OCI-LY3 (cell line): ENCODE measurements at regions not wholly inside any gene's neighbourhood (a gene's known extent, or its start where the extent isn't known, plus 50 kb on each side); places are given as distances from the start of the nearest gene placed in this dataset.
A peak's percentile ranks its signal among the peaks of the same experiment; 100 is the strongest.
"Not testable (repeated sequence)": the region's sequence is repeated elsewhere in the genome, so short reads cannot be mapped to it uniquely, and the experiment has no call there.

Experiments used
- H2AFZ ChIP-seq: fragments of 200-600, 300-600 bp; shearing (Covaris generic); 2 replicates; pipeline ENCODE4 v1.6.0; 2014; ENCODE audit warnings: antibody characterized with exemption, low read depth, low read length
- H3K27ac ChIP-seq: fragments of 200-600, 300-600 bp; sonication (generic); 2 replicates; pipeline ENCODE4 v1.5.1; 2014; ENCODE audit warnings: mild to moderate bottlenecking, low read length, moderate library complexity, mixed read lengths
- H3K27me3 ChIP-seq: fragments of 200-600, 300-600 bp; sonication (generic); 2 replicates; pipeline ENCODE4 v1.6.1; 2014; ENCODE audit warnings: low read depth, low read length, mixed read lengths
- H3K36me3 ChIP-seq: fragments of 200-600, 300-600 bp; sonication (generic); replicated peaks from 2 replicates; pipeline ENCODE3; 2014; ENCODE audit warnings: low read depth, low read length, mixed read lengths
- H3K4me1 ChIP-seq: fragments of 300-600, 200-600 bp; sonication (generic); 2 replicates; pipeline ENCODE4 v1.6.1; 2014; ENCODE audit warnings: low read length, mixed read lengths
- H3K4me2 ChIP-seq: fragments of 200-600, 300-600 bp; sonication (generic); 2 replicates; pipeline ENCODE4 v1.6.1; 2014; ENCODE audit warnings: low read length, mixed read lengths
- H3K4me3 ChIP-seq: fragments of 300-600, 200-600 bp; sonication (generic); 2 replicates; pipeline ENCODE4 v1.5.1; 2014; ENCODE audit warnings: antibody characterized with exemption, mild to moderate bottlenecking, low read length, moderate library complexity
- H3K79me2 ChIP-seq: fragments of 300-600, 200-600 bp; shearing (Covaris generic); 2 replicates; pipeline ENCODE4 v1.6.1; 2014; ENCODE audit warnings: mild to moderate bottlenecking, low read length, mixed read lengths
- H3K9ac ChIP-seq: fragments of 300-600, 200-600 bp; shearing (Covaris generic); 2 replicates; pipeline ENCODE4 v1.6.0; 2014; ENCODE audit warnings: mild to moderate bottlenecking, low read length, moderate library complexity
- H3K9me3 ChIP-seq: fragments of 200-600, 300-600 bp; shearing (Covaris generic); 2 replicates; pipeline ENCODE4 v1.6.1; 2014; ENCODE audit warnings: low read length, mixed read lengths; ENCODE audit not compliant: insufficient read depth
- H4K20me1 ChIP-seq: fragments of 200-600, 300-600 bp; sonication (generic); 2 replicates; pipeline ENCODE4 v1.6.1; 2016; ENCODE audit warnings: low read length, mixed read lengths; ENCODE audit not compliant: insufficient read depth
- EZH2phosphoT487 ChIP-seq: fragments of 200-600 bp; shearing (Covaris generic); IDR thresholded peaks from 2 replicates; pipeline ENCODE4 v1.6.1; 2018; ENCODE audit warnings: antibody characterized with exemption, mixed run types, low read depth
- TF ChIP-seq, protein P1 (sequence below): fragments of 200-600, 300-600 bp; sonication (generic); IDR thresholded peaks from 2 replicates; pipeline ENCODE4 v1.5.1; 2014; ENCODE audit warnings: antibody characterized with exemption, low read length, low read depth

GRCh38 chr15:34528055-34528754, 55.2 kb downstream of the GOLGA8B start:
- not testable (repeated sequence) for H3K27me3 ChIP-seq, H3K9me3 ChIP-seq, H4K20me1 ChIP-seq, H3K4me3 ChIP-seq, H2AFZ ChIP-seq, H3K4me1 ChIP-seq, H3K9ac ChIP-seq, H3K4me2 ChIP-seq, H3K36me3 ChIP-seq, H3K79me2 ChIP-seq, H3K27ac ChIP-seq

DNA sequence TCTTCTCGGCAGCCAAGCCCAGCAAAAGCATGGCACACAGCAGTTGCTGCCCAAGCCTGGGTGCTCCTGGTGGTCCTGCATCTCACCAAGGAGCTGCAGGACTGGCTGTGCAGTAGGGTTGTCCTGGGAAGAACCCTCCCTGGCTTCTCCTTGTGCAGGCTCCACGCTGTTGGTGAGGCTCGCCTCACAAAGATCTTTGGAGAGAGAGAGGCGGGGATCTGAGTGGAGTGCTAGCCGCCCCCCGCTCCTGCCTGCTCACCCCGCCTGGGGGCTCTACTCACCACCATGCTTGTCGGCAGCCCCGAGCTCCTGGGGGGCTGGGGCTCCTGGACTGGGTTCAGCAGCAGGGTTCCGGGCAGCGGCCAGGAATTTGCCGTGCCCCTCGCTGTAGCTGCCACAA, 55.8 kb downstream of the GOLGA8B start:
- not testable (repeated sequence) for H3K4me2 ChIP-seq, H3K4me1 ChIP-seq, H3K36me3 ChIP-seq, H3K79me2 ChIP-seq, H3K4me3 ChIP-seq, H3K9me3 ChIP-seq, H4K20me1 ChIP-seq, H3K27ac ChIP-seq, H2AFZ ChIP-seq, H3K9ac ChIP-seq, H3K27me3 ChIP-seq

DNA sequence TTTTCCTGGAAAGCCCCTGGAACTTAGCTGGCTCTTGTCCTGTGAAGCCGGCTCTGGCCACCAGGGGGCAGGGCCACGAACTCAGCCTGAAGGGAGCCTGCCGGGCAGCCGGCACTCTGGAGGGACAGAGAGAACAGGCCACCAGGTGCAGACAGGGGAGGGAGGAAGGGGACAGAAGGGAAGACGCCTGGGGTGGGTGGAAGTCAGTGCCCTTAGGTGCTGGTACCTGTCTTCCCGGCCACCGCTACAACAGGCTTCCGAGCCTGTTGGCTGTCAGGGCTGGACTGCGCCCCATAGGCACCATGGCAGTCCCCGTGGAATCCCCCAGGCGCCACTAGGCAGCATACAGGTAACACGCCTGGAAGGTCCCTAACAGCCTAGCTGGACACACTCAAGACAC, 59.6 kb downstream of the GOLGA8B start:
- not testable (repeated sequence) for H3K27ac ChIP-seq, H3K9ac ChIP-seq, H3K9me3 ChIP-seq, H3K36me3 ChIP-seq, H3K27me3 ChIP-seq, H3K79me2 ChIP-seq, H4K20me1 ChIP-seq, H2AFZ ChIP-seq, H3K4me1 ChIP-seq
- peak overlapping the region; percentile 42; the same call in 1 of the 2 replicates for H3K4me3 ChIP-seq
- H3K4me2 ChIP-seq: peak overlapping the region; percentile 49

DNA sequence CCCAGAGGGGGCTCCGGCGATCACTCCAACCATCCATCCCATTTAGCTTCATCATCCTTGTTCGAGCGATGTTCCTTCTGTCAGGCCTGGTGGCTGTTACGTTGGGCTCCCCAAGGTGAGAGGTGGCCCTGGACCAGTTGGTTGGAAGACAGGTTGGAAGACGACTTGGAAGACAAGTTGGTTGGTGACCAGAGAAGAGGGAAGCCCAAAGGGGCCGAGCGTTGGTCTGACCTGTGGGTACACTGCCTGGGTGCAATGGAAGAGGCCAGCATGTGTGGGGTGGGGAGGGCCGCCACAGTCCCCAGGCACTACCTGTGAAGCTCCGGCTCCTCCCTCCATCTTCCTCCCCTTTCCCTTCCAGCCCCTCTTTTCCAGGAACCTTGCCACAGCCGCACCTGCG, 60.9 kb downstream of the GOLGA8B start:
- not testable (repeated sequence) for H2AFZ ChIP-seq, H3K9ac ChIP-seq, H3K9me3 ChIP-seq, H3K4me1 ChIP-seq, H3K27ac ChIP-seq, H3K36me3 ChIP-seq, H3K4me3 ChIP-seq, H3K79me2 ChIP-seq, H3K4me2 ChIP-seq, H3K27me3 ChIP-seq, H4K20me1 ChIP-seq

DNA sequence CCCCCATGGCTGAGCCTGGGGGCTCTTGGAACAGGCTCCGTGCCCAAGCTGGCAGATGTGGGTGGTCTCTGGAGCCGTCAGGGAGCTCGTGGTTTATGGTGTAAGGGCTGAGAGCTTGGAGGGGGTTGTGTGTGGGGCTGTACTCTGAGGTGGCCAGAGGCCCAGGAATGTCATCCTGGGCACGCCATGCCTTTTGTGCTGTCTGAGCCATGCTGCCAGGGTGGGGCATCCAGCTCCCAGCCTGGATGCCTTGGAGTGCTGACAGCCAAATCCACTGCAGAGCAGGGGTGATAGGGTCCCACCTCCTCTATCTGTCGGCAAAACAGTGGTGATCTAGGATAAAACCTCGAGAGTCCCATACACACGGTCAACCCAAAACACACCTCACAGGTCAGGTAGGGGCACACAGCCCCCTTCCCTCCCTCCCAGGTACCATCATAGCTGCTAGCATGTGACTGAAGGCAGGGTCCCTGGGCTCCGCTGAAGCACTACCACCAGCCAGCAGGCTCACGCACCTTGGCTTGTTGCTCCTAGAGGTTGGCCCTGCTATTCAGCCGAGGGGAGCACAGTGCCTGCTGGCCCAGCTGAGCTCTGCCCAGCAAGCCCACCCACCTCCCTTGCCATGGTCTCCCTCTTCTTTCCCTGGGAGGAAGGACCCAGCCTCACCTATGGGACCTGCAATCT, 61.5 kb downstream of the GOLGA8B start:
- H3K36me3 ChIP-seq, H3K27me3 ChIP-seq, H3K4me1 ChIP-seq, H3K9ac ChIP-seq, H3K4me2 ChIP-seq, H3K79me2 ChIP-seq, H3K9me3 ChIP-seq, H2AFZ ChIP-seq, H4K20me1 ChIP-seq, H3K27ac ChIP-seq, H3K4me3 ChIP-seq: not testable (repeated sequence)

GRCh38 chr15:34520566-34520965, 62.9 kb downstream of the GOLGA8B start:
- H4K20me1 ChIP-seq: no peaks in the 10 kb centered on the region
- H3K4me1 ChIP-seq: peaks cover 8% of the 10 kb centered on the region
- H3K27ac ChIP-seq: no peak overlapping the region

DNA sequence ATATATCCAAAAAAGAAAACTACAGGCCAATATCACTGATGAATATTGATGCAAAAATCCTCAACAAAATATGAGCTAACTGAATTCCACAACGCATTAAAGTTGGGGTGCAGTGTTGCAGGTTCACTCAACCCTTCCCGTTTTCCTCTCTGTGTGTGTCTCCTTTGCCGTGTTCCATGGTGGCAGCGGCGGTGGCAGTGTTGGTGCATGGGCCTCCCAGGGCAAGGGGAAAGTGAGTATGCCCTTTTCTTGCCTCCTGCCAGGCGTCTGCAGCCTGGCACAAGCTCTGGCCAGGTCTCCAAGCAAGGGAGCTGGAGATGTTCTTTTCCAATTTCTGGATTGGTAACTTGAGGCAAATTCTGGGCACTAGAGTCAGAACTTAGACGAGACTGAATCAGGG, 63.4 kb downstream of the GOLGA8B start:
- H3K9me3 ChIP-seq, H2AFZ ChIP-seq, H3K79me2 ChIP-seq, H3K27ac ChIP-seq, H3K4me3 ChIP-seq, H3K4me2 ChIP-seq, H3K36me3 ChIP-seq, H4K20me1 ChIP-seq, H3K9ac ChIP-seq, H3K27me3 ChIP-seq: not testable (repeated sequence)
- peaks cover 14% of the 10 kb centered on the region for H3K4me1 ChIP-seq

More at GRCh38 chr15:34520566-34520965, 62.9 kb downstream of the GOLGA8B start:
- Histone ChIP-seq H3K9ac (no peak overlapping the region), H3K79me2 (no peaks in the 10 kb centered on the region), H3K27me3 (no peaks in the 10 kb centered on the region), H2AFZ (no peak overlapping the region), H3K9me3 (no peaks in the 10 kb centered on the region), H3K36me3 (no peaks in the 10 kb centered on the region), H3K4me2 (no peak overlapping the region), H3K4me3 (no peak overlapping the region)
- TF ChIP-seq, protein P1, sequence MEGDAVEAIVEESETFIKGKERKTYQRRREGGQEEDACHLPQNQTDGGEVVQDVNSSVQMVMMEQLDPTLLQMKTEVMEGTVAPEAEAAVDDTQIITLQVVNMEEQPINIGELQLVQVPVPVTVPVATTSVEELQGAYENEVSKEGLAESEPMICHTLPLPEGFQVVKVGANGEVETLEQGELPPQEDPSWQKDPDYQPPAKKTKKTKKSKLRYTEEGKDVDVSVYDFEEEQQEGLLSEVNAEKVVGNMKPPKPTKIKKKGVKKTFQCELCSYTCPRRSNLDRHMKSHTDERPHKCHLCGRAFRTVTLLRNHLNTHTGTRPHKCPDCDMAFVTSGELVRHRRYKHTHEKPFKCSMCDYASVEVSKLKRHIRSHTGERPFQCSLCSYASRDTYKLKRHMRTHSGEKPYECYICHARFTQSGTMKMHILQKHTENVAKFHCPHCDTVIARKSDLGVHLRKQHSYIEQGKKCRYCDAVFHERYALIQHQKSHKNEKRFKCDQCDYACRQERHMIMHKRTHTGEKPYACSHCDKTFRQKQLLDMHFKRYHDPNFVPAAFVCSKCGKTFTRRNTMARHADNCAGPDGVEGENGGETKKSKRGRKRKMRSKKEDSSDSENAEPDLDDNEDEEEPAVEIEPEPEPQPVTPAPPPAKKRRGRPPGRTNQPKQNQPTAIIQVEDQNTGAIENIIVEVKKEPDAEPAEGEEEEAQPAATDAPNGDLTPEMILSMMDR: no peak
- TF ChIP-seq EZH2phosphoT487: no peak
